ENCODE measurements at regions not wholly inside any gene's neighbourhood (a gene's known extent, or its start where the extent isn't known, plus 50 kb on each side); places are given as distances from the start of the nearest gene placed in this dataset.

DNA sequence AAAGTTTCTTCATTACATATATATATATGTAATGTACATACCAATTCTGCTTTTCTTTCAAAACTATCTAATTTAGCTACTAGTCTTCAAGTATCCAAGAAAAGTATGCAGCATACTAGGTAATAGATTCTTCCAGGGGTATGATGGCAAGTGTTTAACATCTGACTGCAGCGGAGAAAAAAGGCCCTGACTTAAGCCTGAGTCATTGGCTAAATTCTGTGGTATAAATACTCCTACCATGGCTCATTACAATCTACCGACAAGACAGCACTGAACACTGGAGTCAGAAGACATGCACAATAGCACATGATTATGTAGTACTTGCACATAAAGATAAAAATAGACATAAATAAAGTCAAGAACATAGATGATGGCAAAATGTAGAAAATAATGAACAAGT, 439.9 kb downstream of the BRINP1 start:
- no peak overlapping the region for H3K4me2 ChIP-seq (ENCODE audit: control insufficient read depth, extremely low read depth, insufficient read depth, low read depth, low read length)
- H2AFZ ChIP-seq (ENCODE audit: control insufficient read depth, low read length): no peak overlapping the region
- no peaks in the 10 kb centered on the region for H3K9me3 ChIP-seq (ENCODE audit: control insufficient read depth, low read depth, low read length)
- no peaks in the 10 kb centered on the region for H3K27me3 ChIP-seq (ENCODE audit: control insufficient read depth, extremely low read depth, insufficient read depth, low read length)
- DNase-seq (ENCODE audit: low read depth, low spot score): no peak
- TF ChIP-seq, protein P1, sequence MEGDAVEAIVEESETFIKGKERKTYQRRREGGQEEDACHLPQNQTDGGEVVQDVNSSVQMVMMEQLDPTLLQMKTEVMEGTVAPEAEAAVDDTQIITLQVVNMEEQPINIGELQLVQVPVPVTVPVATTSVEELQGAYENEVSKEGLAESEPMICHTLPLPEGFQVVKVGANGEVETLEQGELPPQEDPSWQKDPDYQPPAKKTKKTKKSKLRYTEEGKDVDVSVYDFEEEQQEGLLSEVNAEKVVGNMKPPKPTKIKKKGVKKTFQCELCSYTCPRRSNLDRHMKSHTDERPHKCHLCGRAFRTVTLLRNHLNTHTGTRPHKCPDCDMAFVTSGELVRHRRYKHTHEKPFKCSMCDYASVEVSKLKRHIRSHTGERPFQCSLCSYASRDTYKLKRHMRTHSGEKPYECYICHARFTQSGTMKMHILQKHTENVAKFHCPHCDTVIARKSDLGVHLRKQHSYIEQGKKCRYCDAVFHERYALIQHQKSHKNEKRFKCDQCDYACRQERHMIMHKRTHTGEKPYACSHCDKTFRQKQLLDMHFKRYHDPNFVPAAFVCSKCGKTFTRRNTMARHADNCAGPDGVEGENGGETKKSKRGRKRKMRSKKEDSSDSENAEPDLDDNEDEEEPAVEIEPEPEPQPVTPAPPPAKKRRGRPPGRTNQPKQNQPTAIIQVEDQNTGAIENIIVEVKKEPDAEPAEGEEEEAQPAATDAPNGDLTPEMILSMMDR (optimal IDR thresholded peaks at IDR 0.05 in 1 of 3, IDR thresholded peaks at IDR 0.05 in 1 of 3, conservative IDR thresholded peaks at IDR 0.05 in 1 of 3; ENCODE audit: extremely low read depth in 1 of 3, insufficient read depth in 2 of 3, low read length in 3 of 3): no peak
- TF ChIP-seq EZH2 (IDR thresholded peaks at IDR 0.05; ENCODE audit: low read length): no peak
- H3K27ac ChIP-seq (ENCODE audit: control insufficient read depth, insufficient read depth, low read length): no peak overlapping the region
- no peaks in the 10 kb centered on the region for H3K79me2 ChIP-seq (ENCODE audit: control insufficient read depth, insufficient read depth, low read length)
- no peaks in the 10 kb centered on the region for H3K9me1 ChIP-seq (ENCODE audit: control insufficient read depth, extremely low read depth, insufficient read depth, low read length)
- no peaks in the 10 kb centered on the region for H3K4me1 ChIP-seq (ENCODE audit: control insufficient read depth, extremely low read depth, insufficient read depth, low read length)
- no peak overlapping the region for H3K4me3 ChIP-seq (ENCODE audit: control insufficient read depth in 2 of 3, extremely low read depth in 1 of 3, insufficient read depth in 2 of 3, low read depth in 1 of 3, low read length in 3 of 3)
- no peak for FAIRE-seq
- H3K9ac ChIP-seq (ENCODE audit: control insufficient read depth, extremely low read depth, insufficient read depth, low read length): no peak overlapping the region
- H3K36me3 ChIP-seq (ENCODE audit: control insufficient read depth in 2 of 2, extremely low read depth in 1 of 2, insufficient read depth in 2 of 2, low read length in 2 of 2): no peaks in the 10 kb centered on the region
- dilution Hi-C loops (cut with MboI; ENCODE audit: extremely low pct_ligation_motif_present, low sequenced_read_pairs): no loop called here
- H4K20me1 ChIP-seq (ENCODE audit: control insufficient read depth, extremely low read depth, insufficient read depth, low read length): no peaks in the 10 kb centered on the region

DNA sequence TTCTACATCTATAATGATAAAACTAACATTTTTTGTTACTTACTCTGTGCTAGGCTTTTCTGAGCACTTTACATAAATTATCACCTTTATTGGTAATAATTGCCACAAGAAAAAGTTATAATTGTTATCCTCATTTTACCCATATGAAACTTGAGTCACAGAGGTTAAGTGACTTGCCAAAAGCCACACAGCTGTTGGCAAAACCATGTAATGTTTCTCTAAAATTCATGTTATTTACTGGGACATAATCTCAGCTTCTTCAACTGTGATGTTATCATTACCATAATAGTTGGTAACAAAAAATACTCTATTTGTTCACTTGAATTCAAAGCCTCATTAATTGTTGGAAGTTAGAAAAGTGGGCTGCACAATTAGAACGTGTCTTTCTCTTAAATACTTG, 437.3 kb downstream of the BRINP1 start:
- H3K79me2 ChIP-seq (ENCODE audit: control insufficient read depth, insufficient read depth, low read length): no peaks in the 10 kb centered on the region
- H3K27me3 ChIP-seq (ENCODE audit: control insufficient read depth, extremely low read depth, insufficient read depth, low read length): no peaks in the 10 kb centered on the region
- no peak overlapping the region for H3K9ac ChIP-seq (ENCODE audit: control insufficient read depth, extremely low read depth, insufficient read depth, low read length)
- no peak overlapping the region for H3K27ac ChIP-seq (ENCODE audit: control insufficient read depth, insufficient read depth, low read length)
- H3K9me1 ChIP-seq (ENCODE audit: control insufficient read depth, extremely low read depth, insufficient read depth, low read length): no peaks in the 10 kb centered on the region
- FAIRE-seq: no peak
- no peaks in the 10 kb centered on the region for H3K4me1 ChIP-seq (ENCODE audit: control insufficient read depth, extremely low read depth, insufficient read depth, low read length)
- dilution Hi-C loops (cut with MboI; ENCODE audit: extremely low pct_ligation_motif_present, low sequenced_read_pairs): no loop called here
- no peak for TF ChIP-seq EZH2 (IDR thresholded peaks at IDR 0.05; ENCODE audit: low read length)
- no peaks in the 10 kb centered on the region for H3K36me3 ChIP-seq (ENCODE audit: control insufficient read depth in 2 of 2, extremely low read depth in 1 of 2, insufficient read depth in 2 of 2, low read length in 2 of 2)
- no peaks in the 10 kb centered on the region for H3K9me3 ChIP-seq (ENCODE audit: control insufficient read depth, low read depth, low read length)
- no peak overlapping the region for H3K4me2 ChIP-seq (ENCODE audit: control insufficient read depth, extremely low read depth, insufficient read depth, low read depth, low read length)
- DNase-seq (ENCODE audit: low read depth, low spot score): no peak
- no peaks in the 10 kb centered on the region for H4K20me1 ChIP-seq (ENCODE audit: control insufficient read depth, extremely low read depth, insufficient read depth, low read length)
- H2AFZ ChIP-seq (ENCODE audit: control insufficient read depth, low read length): no peak overlapping the region
- no peak overlapping the region for H3K4me3 ChIP-seq (ENCODE audit: control insufficient read depth in 2 of 3, extremely low read depth in 1 of 3, insufficient read depth in 2 of 3, low read depth in 1 of 3, low read length in 3 of 3)

DNA sequence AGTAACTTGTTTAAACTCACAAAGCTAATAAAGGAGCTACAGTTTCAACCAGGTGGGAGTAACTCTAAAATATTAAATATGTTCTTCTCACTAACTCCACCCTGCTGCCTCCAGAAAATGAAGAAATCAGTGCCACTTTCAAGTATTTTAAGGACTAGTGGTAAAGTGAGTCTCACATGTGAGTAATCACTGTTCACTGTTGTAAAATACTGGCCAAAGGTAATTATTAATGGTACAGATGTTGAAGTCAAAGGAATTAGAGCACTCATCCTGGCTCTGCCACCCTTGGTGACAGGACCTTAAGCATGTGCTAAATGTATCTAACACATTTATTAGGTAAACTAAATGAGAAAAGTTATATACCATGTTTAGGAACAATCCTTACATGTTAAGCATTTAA, 430.7 kb downstream of the BRINP1 start:
- FAIRE-seq (no peak), DNase-seq (ENCODE audit: low read depth, low spot score) (no peak)
- no peak for TF ChIP-seq EZH2 (IDR thresholded peaks at IDR 0.05; ENCODE audit: low read length)
- TF ChIP-seq, protein P1 (optimal IDR thresholded peaks at IDR 0.05 in 1 of 3, IDR thresholded peaks at IDR 0.05 in 1 of 3, conservative IDR thresholded peaks at IDR 0.05 in 1 of 3; ENCODE audit: extremely low read depth in 1 of 3, insufficient read depth in 2 of 3, low read length in 3 of 3): no peak
- Histone ChIP-seq H3K9me3 (ENCODE audit: control insufficient read depth, low read depth, low read length) (no peaks in the 10 kb centered on the region), H3K27ac (ENCODE audit: control insufficient read depth, insufficient read depth, low read length) (no peak overlapping the region), H3K9me1 (ENCODE audit: control insufficient read depth, extremely low read depth, insufficient read depth, low read length) (no peaks in the 10 kb centered on the region), H3K9ac (ENCODE audit: control insufficient read depth, extremely low read depth, insufficient read depth, low read length) (no peak overlapping the region), H3K79me2 (ENCODE audit: control insufficient read depth, insufficient read depth, low read length) (no peaks in the 10 kb centered on the region), H3K4me1 (ENCODE audit: control insufficient read depth, extremely low read depth, insufficient read depth, low read length) (no peaks in the 10 kb centered on the region), H3K4me2 (ENCODE audit: control insufficient read depth, extremely low read depth, insufficient read depth, low read depth, low read length) (no peak overlapping the region), H3K4me3 (ENCODE audit: control insufficient read depth in 2 of 3, extremely low read depth in 1 of 3, insufficient read depth in 2 of 3, low read depth in 1 of 3, low read length in 3 of 3) (no peak overlapping the region), H3K27me3 (ENCODE audit: control insufficient read depth, extremely low read depth, insufficient read depth, low read length) (no peaks in the 10 kb centered on the region), H3K36me3 (ENCODE audit: control insufficient read depth in 2 of 2, extremely low read depth in 1 of 2, insufficient read depth in 2 of 2, low read length in 2 of 2) (no peaks in the 10 kb centered on the region), H2AFZ (ENCODE audit: control insufficient read depth, low read length) (no peak overlapping the region), H4K20me1 (ENCODE audit: control insufficient read depth, extremely low read depth, insufficient read depth, low read length) (no peaks in the 10 kb centered on the region)
- dilution Hi-C loops (cut with MboI; ENCODE audit: extremely low pct_ligation_motif_present, low sequenced_read_pairs): no loop called here
